ENCODE measurements at regions not wholly inside any gene's neighbourhood (a gene's known extent, or its start where the extent isn't known, plus 50 kb on each side); places are given as distances from the start of the nearest gene placed in this dataset.

DNA sequence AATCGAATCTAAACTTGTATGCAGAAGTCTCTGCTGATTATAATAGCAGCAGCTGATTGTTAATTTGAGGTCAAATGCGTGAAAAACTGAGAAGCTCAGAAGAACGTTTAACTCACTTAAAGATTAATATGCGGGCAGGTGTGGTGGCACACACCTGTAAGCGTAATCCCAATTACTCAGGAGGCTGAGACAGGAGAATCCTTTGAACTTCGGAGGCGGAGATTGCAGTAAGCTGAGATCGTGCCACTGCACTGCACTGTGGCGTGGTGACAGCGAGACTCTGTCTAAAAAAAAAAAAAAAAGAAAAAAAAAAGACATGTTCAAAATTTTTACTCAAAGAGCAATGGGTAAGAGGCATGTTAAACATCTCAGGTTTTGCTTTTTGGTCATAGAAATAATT is 1370.8 kb downstream of the GRIK2 start:
- H3K4me1 ChIP-seq (ENCODE audit: insufficient read depth, low read length) = peaks cover 6% of the 10 kb centered on the region; the same call in 1 of the 2 replicates
- intact Hi-C loops (cut with micrococcal nuclease) = no loop called here
- no peak overlapping the region for H3K4me2 ChIP-seq (ENCODE audit: low read length)
- H3F3A ChIP-seq (ENCODE audit: low read length, unreplicated experiment) = no peaks in the 10 kb centered on the region
- no peak overlapping the region for H3K9ac ChIP-seq (ENCODE audit: low read length)
- DNase-seq (no peak), ATAC-seq (no peak)
- H3K27ac ChIP-seq (ENCODE audit: low read length) = no peak overlapping the region
- no peaks in the 10 kb centered on the region for H3K27me3 ChIP-seq (ENCODE audit: low read length)
- TF ChIP-seq EZH2phosphoT487 (IDR thresholded peaks at IDR 0.05; ENCODE audit: borderline replicate concordance, low read length) = no peak
- TF ChIP-seq, protein P1, sequence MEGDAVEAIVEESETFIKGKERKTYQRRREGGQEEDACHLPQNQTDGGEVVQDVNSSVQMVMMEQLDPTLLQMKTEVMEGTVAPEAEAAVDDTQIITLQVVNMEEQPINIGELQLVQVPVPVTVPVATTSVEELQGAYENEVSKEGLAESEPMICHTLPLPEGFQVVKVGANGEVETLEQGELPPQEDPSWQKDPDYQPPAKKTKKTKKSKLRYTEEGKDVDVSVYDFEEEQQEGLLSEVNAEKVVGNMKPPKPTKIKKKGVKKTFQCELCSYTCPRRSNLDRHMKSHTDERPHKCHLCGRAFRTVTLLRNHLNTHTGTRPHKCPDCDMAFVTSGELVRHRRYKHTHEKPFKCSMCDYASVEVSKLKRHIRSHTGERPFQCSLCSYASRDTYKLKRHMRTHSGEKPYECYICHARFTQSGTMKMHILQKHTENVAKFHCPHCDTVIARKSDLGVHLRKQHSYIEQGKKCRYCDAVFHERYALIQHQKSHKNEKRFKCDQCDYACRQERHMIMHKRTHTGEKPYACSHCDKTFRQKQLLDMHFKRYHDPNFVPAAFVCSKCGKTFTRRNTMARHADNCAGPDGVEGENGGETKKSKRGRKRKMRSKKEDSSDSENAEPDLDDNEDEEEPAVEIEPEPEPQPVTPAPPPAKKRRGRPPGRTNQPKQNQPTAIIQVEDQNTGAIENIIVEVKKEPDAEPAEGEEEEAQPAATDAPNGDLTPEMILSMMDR (conservative IDR thresholded peaks at IDR 0.05; ENCODE audit: low read depth, low read length) = no peak
- no peak overlapping the region for H3K4me3 ChIP-seq (ENCODE audit: low read length)
- no TSS peak for BruUV-seq (replicated peaks)
- no peaks in the 10 kb centered on the region for H4K20me1 ChIP-seq (ENCODE audit: low read length)
- no peaks in the 10 kb centered on the region for H3K9me3 ChIP-seq (ENCODE audit: low read length)
- H3K9me2 ChIP-seq (replicated peaks; ENCODE audit: low read length) = no peaks in the 10 kb centered on the region
- H3K36me3 ChIP-seq (ENCODE audit: low read depth, low read length) = no peaks in the 10 kb centered on the region
- CTCF ChIA-PET = no interaction called here
- no peak overlapping the region for H2AFZ ChIP-seq (ENCODE audit: low read length)
- POLR2A ChIA-PET (ENCODE audit: unreplicated experiment) = no interaction called here
- no peaks in the 10 kb centered on the region for H3K79me2 ChIP-seq (ENCODE audit: low read length)

DNA sequence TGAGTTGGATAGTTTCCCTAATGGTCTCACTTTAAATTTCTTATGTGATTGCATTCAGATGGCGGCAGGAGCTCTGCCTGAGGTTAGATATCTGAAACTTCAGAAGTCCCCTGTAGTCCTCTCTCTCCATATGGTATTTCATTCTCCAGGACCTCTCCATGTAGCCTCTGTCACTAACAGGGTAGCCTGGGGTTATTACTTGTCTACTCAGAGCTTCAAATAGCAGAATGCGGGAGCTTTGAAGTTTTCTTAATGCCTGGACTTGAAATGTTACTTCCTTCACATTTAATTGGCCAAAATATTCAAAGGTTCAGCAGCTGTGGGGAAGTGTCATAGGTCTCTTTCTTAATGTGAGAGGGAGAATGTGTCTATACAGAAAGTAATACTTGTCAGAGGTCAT is 1370.4 kb downstream of the GRIK2 start:
- Histone ChIP-seq H3K4me2 (ENCODE audit: low read length) (no peak overlapping the region), H3K9me2 (replicated peaks; ENCODE audit: low read length) (no peaks in the 10 kb centered on the region), H3K27me3 (ENCODE audit: low read length) (no peaks in the 10 kb centered on the region), H3K36me3 (ENCODE audit: low read depth, low read length) (no peaks in the 10 kb centered on the region), H3K9me3 (ENCODE audit: low read length) (no peaks in the 10 kb centered on the region), H4K20me1 (ENCODE audit: low read length) (no peaks in the 10 kb centered on the region), H3K4me3 (ENCODE audit: low read length) (no peak overlapping the region), H3F3A (ENCODE audit: low read length, unreplicated experiment) (no peaks in the 10 kb centered on the region), H3K4me1 (ENCODE audit: insufficient read depth, low read length) (peaks cover 6% of the 10 kb centered on the region; the same call in 1 of the 2 replicates), H3K79me2 (ENCODE audit: low read length) (no peaks in the 10 kb centered on the region), H3K9ac (ENCODE audit: low read length) (no peak overlapping the region), H2AFZ (ENCODE audit: low read length) (no peak overlapping the region), H3K27ac (ENCODE audit: low read length) (no peak overlapping the region)
- intact Hi-C loops (cut with micrococcal nuclease) = no loop called here
- DNase-seq (no peak), ATAC-seq (no peak)
- POLR2A ChIA-PET (ENCODE audit: unreplicated experiment) = interaction anchor here (0.6 kb wide), 1 partner anchor 8 kb away, joined by 5 read pairs; no protein-coding TSS in a partner anchor
- no TSS peak for BruUV-seq (replicated peaks)
- TF ChIP-seq EZH2phosphoT487 (IDR thresholded peaks at IDR 0.05; ENCODE audit: borderline replicate concordance, low read length) (no peak), EZH2 (IDR thresholded peaks at IDR 0.05; ENCODE audit: low read length, unreplicated experiment) (no peak)
- TF ChIP-seq, protein P1 (conservative IDR thresholded peaks at IDR 0.05; ENCODE audit: low read depth, low read length) = no peak
- CTCF ChIA-PET = no interaction called here

DNA sequence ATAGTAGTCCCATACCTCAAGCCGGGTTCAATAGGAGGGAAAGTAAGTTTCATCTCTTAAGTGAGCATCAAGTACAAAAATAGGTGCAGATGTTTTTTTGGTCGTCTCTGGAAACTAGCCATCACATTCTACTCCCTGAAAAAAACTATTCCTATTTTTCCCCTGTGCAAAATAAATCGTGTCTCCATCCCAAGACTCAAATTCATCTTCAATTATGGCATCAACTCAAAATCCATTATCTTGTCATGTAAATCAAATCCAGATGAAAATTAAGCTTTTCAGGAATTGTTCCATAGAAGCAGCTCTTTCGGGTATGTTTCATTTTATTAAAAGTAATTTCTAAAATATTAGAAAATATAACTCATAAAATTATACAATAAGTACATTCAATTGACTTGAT is 1368.4 kb downstream of the GRIK2 start:
- Histone ChIP-seq H3F3A (ENCODE audit: low read length, unreplicated experiment) (no peaks in the 10 kb centered on the region), H3K36me3 (ENCODE audit: low read depth, low read length) (no peaks in the 10 kb centered on the region), H3K9me2 (replicated peaks; ENCODE audit: low read length) (no peaks in the 10 kb centered on the region), H3K4me3 (ENCODE audit: low read length) (no peak overlapping the region), H3K4me1 (ENCODE audit: insufficient read depth, low read length) (no peaks in the 10 kb centered on the region), H4K20me1 (ENCODE audit: low read length) (no peaks in the 10 kb centered on the region), H2AFZ (ENCODE audit: low read length) (no peak overlapping the region), H3K9me3 (ENCODE audit: low read length) (no peaks in the 10 kb centered on the region), H3K79me2 (ENCODE audit: low read length) (no peaks in the 10 kb centered on the region), H3K9ac (ENCODE audit: low read length) (no peak overlapping the region), H3K4me2 (ENCODE audit: low read length) (no peak overlapping the region), H3K27me3 (ENCODE audit: low read length) (no peaks in the 10 kb centered on the region), H3K27ac (ENCODE audit: low read length) (no peak overlapping the region)
- ChIA-PET POLR2A (ENCODE audit: unreplicated experiment) (no interaction called here), CTCF (no interaction called here)
- DNase-seq = no peak
- intact Hi-C loops (cut with micrococcal nuclease) = no loop called here
- BruUV-seq (replicated peaks) = no TSS peak
- TF ChIP-seq EZH2 (IDR thresholded peaks at IDR 0.05; ENCODE audit: low read length, unreplicated experiment) (no peak), EZH2phosphoT487 (IDR thresholded peaks at IDR 0.05; ENCODE audit: borderline replicate concordance, low read length) (no peak)
- TF ChIP-seq, protein P1 (conservative IDR thresholded peaks at IDR 0.05; ENCODE audit: low read depth, low read length) = no peak
- no peak for ATAC-seq

All from PC-3 (cell line).